NCI-H446 (cell line): ENCODE measurements at regions not wholly inside any gene's neighbourhood (a gene's known extent, or its start where the extent isn't known, plus 50 kb on each side); places are given as distances from the start of the nearest gene placed in this dataset.

Source experiments
- DNase-seq, 2 experiments: peaks; one replicate each; lab custom pipeline; 2025; lab: John Stamatoyannopoulos, UW

DNA sequence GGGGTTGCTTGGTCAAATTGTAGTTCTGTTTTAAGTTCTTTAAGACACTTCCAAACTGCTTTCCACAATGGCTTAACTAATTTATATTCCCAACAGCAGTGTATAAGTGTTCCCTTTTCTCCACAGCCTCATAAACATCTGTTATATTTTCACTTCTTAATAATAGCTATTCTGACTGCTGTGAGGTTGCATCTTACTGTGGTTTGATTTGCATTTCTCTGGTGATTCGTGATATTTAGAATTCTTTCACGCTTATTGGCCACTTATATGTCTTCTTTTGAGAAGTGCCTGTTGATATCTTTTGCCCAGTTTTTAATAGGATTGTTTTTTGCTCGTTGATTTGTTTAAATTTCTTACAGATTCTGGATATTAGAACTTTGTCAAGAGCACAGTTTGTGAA, 278.6 kb upstream of the ITM2A start:
- DNase-seq = no peak

DNA sequence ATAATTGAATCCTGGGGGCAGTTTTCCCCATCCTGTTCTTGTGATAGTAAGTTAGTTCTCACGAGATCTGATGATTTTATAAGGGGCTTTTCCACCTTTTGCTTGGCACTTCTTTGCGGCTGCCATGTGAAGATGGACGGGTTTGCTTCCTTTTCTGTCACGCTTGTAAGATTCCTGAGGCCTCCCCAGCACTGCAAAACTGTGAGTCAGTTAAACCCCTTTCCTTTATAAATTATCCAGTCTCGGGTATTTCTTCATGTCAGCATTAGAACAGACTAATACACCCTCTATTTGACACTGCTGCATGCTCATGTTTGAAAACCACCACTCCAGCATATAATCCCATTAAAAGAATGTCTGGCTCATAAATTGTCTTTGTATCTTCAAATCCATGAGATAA, 264.4 kb upstream of the ITM2A start:
- DNase-seq = no peak

- no peak for DNase-seq
Measured at GRCh38 chrX:79630033-79631009, 263.2 kb upstream of the ITM2A start.

DNA sequence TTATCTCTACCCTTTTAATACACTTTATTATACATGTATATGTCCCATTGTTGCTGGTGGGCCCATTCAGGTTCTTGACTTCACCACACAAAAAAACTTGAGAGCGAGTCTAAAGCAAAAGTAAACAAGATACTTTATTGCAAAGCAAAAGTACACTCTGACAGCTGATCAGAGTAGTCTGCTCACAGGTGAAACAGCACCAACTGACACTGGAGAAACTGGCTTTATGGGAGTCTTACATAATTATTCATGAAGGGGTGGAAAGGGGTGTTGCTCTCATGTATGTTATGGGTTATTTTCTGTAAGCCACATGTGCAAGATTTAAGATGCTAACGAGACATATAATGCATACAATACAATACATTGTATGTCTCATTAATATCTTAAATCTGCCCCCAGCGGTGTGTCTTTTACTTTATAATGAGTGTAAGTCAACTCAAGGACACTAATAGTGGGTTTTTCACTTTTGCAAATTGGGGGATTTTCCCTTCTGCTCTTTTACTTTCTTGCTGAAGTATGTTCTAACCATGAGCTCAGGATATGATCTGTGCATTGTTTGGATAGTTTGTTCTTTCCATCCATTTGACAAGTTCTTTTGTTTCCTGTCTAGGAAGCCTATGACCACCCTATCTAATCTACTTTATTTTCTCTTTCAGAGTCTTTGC, 256.1 kb upstream of the ITM2A start:
- DNase-seq = no peak

DNA sequence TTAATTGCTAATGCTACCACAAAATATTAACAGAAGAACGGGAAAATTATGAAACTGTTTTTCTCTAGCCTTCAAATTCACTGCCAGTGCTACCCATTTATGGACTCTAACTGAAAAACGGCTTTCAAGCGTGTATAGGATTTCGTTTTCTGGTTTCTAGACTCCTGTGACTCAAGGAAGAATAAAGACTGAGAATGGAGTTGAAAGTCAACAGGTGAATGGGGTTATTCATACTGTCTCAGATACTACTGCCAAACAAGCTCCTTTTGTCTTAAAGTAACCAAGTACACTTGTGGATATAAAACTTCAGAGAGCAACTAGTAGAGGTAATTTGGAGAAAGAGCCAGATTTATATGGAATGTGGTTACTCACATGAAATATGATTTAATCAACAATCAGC, 251.1 kb upstream of the ITM2A start:
- DNase-seq = no peak

DNA sequence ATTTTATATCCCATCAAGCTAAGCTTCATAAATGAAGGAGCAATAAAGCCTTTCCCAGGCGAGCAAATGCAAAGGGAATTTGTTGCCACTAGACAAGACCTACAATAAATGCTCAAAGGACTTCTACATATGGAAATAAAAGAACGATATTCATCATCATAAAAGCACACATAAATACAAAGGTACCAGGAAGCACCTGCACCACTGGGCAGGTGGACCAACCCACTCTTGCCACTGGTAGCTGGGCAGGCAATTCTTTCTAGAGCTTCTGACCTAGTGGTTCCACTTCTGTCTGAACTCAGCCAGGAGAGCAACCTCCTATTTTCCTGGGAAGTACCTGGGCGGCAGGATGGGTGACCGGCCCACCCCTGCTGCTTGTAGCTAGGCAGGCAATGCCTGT, 237.2 kb upstream of the ITM2A start:
- no peak for DNase-seq

GRCh38 chrX:79601341-79602131, 234.4 kb upstream of the ITM2A start:
- no peak for DNase-seq

GRCh38 chrX:79592259-79592658, 225.1 kb upstream of the ITM2A start:
- no peak for DNase-seq

- no peak for DNase-seq
Measured at GRCh38 chrX:79588233-79588632, 221.1 kb upstream of the ITM2A start.

DNA sequence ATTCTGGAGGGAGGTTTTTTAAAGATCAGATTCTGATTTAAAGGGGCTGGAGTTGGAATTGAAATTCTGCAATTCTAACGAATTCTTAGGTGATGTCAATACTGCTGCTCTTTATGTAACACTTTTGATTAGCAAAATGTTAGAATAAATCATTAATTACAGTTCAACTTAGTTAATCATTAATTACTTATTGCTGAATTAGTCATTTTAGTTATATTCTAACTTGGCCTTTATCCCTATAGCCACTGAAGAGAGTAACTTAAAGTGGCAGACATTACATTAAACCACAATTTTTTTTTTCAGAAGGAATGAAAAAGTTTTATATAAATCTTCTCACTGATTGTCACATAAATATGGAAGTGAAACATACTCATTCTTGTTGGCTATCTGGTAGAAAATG, 206.6 kb upstream of the ITM2A start:
- DNase-seq = no peak

- no peak for DNase-seq
Measured at GRCh38 chrX:79572566-79572965, 205.4 kb upstream of the ITM2A start.

- no peak for DNase-seq
Measured at GRCh38 chrX:79570524-79571240, 203.5 kb upstream of the ITM2A start.

- no peak for DNase-seq
Measured at GRCh38 chrX:79568309-79568708, 201.2 kb upstream of the ITM2A start.

GRCh38 chrX:79564362-79564761, 197.2 kb upstream of the ITM2A start:
- DNase-seq = no peak

- DNase-seq = no peak
Measured at GRCh38 chrX:79559290-79559689, 192.2 kb upstream of the ITM2A start.

DNA sequence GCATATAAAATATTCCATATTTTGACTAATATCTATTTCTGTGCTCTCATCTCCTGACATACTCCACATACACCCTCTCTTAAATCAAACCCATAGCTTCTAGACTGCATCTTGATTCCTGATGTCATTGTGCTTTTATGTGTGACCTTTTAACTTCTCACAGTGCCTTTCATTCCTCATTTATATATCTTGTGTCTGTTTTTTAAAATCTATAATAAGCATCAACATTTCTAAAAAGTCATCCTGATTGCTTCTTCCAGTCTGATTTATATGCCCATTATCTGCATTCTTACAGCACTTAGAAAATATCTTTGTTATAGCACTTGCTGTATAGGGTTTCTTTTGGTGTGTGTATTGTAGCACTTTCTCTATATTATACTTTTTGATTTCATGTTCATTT, 190.1 kb upstream of the ITM2A start:
- no peak for DNase-seq

DNA sequence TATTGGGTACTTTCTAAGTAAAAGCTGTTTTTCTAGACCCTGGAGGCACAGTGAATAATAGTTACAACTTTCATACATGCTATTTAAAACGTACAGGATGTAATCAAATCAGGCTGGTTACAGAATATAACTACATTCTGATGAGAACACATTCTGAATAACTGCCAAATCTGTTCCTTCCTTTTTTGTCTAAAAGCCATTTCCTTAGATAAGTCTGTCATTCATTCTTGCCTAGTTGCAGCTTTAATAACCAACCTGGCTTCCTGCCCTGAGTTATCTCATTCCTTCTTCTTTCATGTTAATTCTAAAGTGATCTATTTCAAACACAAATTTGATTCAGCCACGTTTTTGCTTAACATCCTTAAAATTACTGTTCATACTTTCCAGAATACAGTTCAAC, 189.7 kb upstream of the ITM2A start:
- DNase-seq = no peak

DNA sequence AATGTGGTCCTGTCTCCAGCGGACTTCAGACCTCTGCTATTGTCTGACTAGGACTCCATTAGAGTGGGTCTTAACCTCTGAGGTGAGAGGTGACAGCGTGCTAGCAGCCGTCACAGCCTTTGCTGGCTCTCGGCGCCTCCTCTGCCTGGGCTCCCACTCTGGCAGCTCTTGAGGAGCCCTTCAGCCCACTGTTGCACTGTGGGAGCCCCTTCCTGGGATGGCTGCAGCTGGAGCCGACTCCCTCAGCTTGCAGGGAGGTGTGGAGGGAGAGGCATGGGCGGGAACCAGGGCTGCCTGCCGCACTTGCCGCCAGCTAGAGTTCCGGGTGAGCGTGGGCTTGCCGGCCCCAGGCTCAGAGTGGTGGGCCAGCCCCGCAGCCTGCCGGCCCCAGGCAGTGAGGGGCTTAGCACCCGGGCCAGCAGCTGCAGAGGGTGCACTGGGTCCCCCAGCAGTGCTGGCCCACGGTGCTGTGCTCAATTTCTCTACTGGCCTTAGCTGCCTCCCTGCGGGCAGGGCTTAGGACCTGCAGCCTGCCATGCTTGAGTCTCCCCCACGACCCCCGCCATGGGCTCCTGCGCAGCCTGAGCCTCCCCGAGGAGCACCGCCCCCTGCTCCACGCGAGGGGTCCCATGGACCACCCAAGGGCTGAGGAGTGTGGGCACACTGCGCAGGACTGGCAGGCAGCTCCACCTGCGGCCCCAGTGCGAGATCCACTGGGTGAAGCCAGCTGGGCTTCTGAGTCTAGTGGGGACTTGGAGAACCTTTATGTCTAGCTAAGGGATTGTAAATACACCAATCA, 163.4 kb upstream of the ITM2A start:
- DNase-seq = no peak

DNA sequence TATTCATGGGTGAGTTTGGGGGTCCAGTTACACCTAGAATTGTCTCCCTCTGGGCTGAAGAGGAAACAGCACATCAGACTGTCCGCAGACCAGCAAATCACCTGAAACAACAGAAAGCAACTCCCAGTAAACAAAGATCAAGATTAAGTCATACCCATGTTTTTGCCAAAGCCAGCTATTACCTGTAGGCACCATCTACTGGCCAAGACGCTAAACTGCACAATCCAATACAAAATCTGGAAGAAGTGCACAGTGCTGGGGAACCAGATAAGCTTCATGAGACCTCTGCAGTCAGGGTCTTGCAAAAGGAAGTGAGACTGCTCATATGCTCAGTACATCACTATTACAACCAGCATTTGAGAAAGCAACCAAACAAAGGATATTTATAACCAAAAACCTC, 157.5 kb upstream of the ITM2A start:
- peak in 1 of 2 experiments; percentile 1 for DNase-seq

- DNase-seq = no peak
Measured at GRCh38 chrX:79515529-79515928, 148.4 kb upstream of the ITM2A start.

DNA sequence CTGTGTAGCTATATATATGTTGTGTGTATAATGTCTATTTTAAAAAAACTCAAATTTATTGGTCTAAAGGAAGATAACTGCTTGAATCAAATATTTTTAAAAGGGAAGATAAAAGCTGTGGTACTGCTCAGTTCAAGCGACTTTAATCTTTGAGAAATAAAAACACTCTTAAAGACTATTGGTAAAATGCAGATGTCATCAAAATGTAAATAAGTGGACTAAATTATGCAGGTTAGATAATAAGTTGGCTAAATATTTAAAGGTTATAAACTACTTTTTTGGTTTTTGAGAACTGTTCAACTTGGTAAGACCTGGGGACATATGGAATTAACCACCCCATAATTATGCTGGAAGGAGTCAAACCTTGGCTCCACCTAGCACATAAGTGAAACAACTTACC, 144.7 kb upstream of the ITM2A start:
- no peak for DNase-seq
